GM19397 (cell line): ENCODE measurements at regions not wholly inside any gene's neighbourhood (a gene's known extent, or its start where the extent isn't known, plus 50 kb on each side); places are given as distances from the start of the nearest gene placed in this dataset.

ENCODE experiments used
- ATAC-seq: cut with Tn5 transposase; IDR thresholded peaks from one replicate; pipeline ENCODE4 v1.9.1; 2021; ENCODE audit warnings: mild to moderate bottlenecking, moderate library complexity; ENCODE audit not compliant: unreplicated experiment

GRCh38 chr3:21357241-21357640, 393.8 kb downstream of the ZNF385D start:
- ATAC-seq = no peak

GRCh38 chr3:21356402-21356801, 394.6 kb downstream of the ZNF385D start:
- ATAC-seq = no peak

GRCh38 chr3:21345382-21345976, 405.5 kb downstream of the ZNF385D start:
- ATAC-seq = no peak

- no peak for ATAC-seq
Measured at GRCh38 chr3:21331857-21332256, 419.2 kb downstream of the ZNF385D start.

- no peak for ATAC-seq
Measured at GRCh38 chr3:21331321-21331720, 419.7 kb downstream of the ZNF385D start.

- ATAC-seq = peak; percentile 75
Measured at GRCh38 chr3:21330293-21330692, 420.7 kb downstream of the ZNF385D start.

GRCh38 chr3:21328711-21329390, 422.2 kb downstream of the ZNF385D start:
- ATAC-seq = no peak

- no peak for ATAC-seq
Measured at GRCh38 chr3:21326704-21327475, 424.1 kb downstream of the ZNF385D start.

GRCh38 chr3:21314688-21315087, 436.3 kb downstream of the ZNF385D start:
- ATAC-seq = no peak

- no peak for ATAC-seq
Measured at GRCh38 chr3:21310891-21311290, 440.1 kb downstream of the ZNF385D start.

- no peak for ATAC-seq
Measured at GRCh38 chr3:21310161-21310560, 440.8 kb downstream of the ZNF385D start.

- no peak for ATAC-seq
Measured at GRCh38 chr3:21297304-21297703, 453.7 kb downstream of the ZNF385D start.

- ATAC-seq = no peak
Measured at GRCh38 chr3:21294768-21295167, 456.2 kb downstream of the ZNF385D start.

GRCh38 chr3:21292971-21293370, 458.0 kb downstream of the ZNF385D start:
- ATAC-seq = no peak

GRCh38 chr3:21290557-21290956, 460.5 kb downstream of the ZNF385D start:
- ATAC-seq = no peak

GRCh38 chr3:21274079-21274571, 476.9 kb downstream of the ZNF385D start:
- no peak for ATAC-seq

- ATAC-seq = no peak
Measured at GRCh38 chr3:21273259-21274025, 477.6 kb downstream of the ZNF385D start.

GRCh38 chr3:21271606-21272016, 479.4 kb downstream of the ZNF385D start:
- ATAC-seq = no peak

GRCh38 chr3:21269882-21270281, 481.1 kb downstream of the ZNF385D start:
- ATAC-seq = no peak

GRCh38 chr3:21260507-21260906, 490.5 kb downstream of the ZNF385D start:
- no peak for ATAC-seq

- no peak for ATAC-seq
Measured at GRCh38 chr3:21259896-21260295, 491.1 kb downstream of the ZNF385D start.
